Activated naive CD4-positive, alpha-beta T cell treated with anti-CD3 and anti-CD28 coated beads for 36 hours (primary cell): ENCODE measurements at regions not wholly inside any gene's neighbourhood (a gene's known extent, or its start where the extent isn't known, plus 50 kb on each side); places are given as distances from the start of the nearest gene placed in this dataset.
"Not testable (repeated sequence)": the region's sequence is repeated elsewhere in the genome, so short reads cannot be mapped to it uniquely, and the experiment has no call there.

ENCODE experiments used
- CTCF ChIA-PET: fragments of 350-600 bp; sonication (Branson Sonifier 250); formaldehyde crosslinking; loops from one replicate; lab custom pipeline; 2021; ENCODE audit warnings: antibody characterized with exemption; lab: Charles Lee
- DNase-seq: peaks from one replicate; pipeline ENCODE4 v3.0.0-alpha.2; 2020
- H3K27ac Mint-ChIP-seq: one replicate; pipeline ENCODE4 v1.8.0; 2021; ENCODE audit warnings: mild to moderate bottlenecking, mixed read lengths
- H3K27me3 Mint-ChIP-seq: one replicate; pipeline ENCODE4 v1.8.0; 2021; ENCODE audit warnings: low read depth, mixed read lengths
- H3K36me3 Mint-ChIP-seq: one replicate; pipeline ENCODE4 v1.8.0; 2021; ENCODE audit warnings: low read depth, mixed read lengths
- H3K4me1 Mint-ChIP-seq: one replicate; pipeline ENCODE4 v1.8.0; 2021; ENCODE audit warnings: low read depth, mixed read lengths
- H3K4me3 Mint-ChIP-seq: one replicate; pipeline ENCODE4 v1.8.0; 2021; ENCODE audit warnings: mild to moderate bottlenecking, moderate library complexity, mixed read lengths
- H3K9me3 Mint-ChIP-seq: one replicate; pipeline ENCODE4 v1.8.0; 2021; ENCODE audit warnings: mixed read lengths
- intact Hi-C: fragments of 100-400 bp; cut with micrococcal nuclease; formaldehyde crosslinking; loops from one replicate; pipeline ENCODE4 v1.15.1; 2023

- Mint-ChIP-seq H3K27ac (no peak overlapping the region), H3K4me1 (no peaks in the 10 kb centered on the region), H3K4me3 (no peak overlapping the region), H3K9me3 (peaks cover 13% of the 10 kb centered on the region), H3K36me3 (no peaks in the 10 kb centered on the region), H3K27me3 (no peaks in the 10 kb centered on the region)
- no peak for DNase-seq
- CTCF ChIA-PET = interaction anchor here (0.5 kb wide), 1 partner anchor 1131 kb away, joined by 3 read pairs; no protein-coding TSS in a partner anchor
- intact Hi-C loops = no loop called here
These were observed 1043.3 kb upstream of the CDH6 start for GRCh38 chr5:30150231-30150630.

GRCh38 chr5:30149526-30149925 lies 1044.0 kb upstream of the CDH6 start:
- intact Hi-C loops = no loop called here
- Mint-ChIP-seq H3K4me1 (no peaks in the 10 kb centered on the region), H3K27me3 (no peaks in the 10 kb centered on the region), H3K27ac (no peak overlapping the region), H3K36me3 (no peaks in the 10 kb centered on the region), H3K4me3 (no peak overlapping the region), H3K9me3 (peaks cover 13% of the 10 kb centered on the region)
- CTCF ChIA-PET = no interaction called here
- DNase-seq = no peak

GRCh38 chr5:30147976-30148375 lies 1045.5 kb upstream of the CDH6 start:
- intact Hi-C loops = no loop called here
- peaks cover 21% of the 10 kb centered on the region for H3K9me3 Mint-ChIP-seq
- no peaks in the 10 kb centered on the region for H3K36me3 Mint-ChIP-seq
- DNase-seq = no peak
- no peaks in the 10 kb centered on the region for H3K27me3 Mint-ChIP-seq
- H3K4me1 Mint-ChIP-seq = no peaks in the 10 kb centered on the region
- no peak overlapping the region for H3K4me3 Mint-ChIP-seq
- no peak overlapping the region for H3K27ac Mint-ChIP-seq
- CTCF ChIA-PET = no interaction called here

- intact Hi-C loops, CTCF ChIA-PET, H3K4me3 Mint-ChIP-seq, H3K4me1 Mint-ChIP-seq, H3K36me3 Mint-ChIP-seq, H3K27me3 Mint-ChIP-seq, DNase-seq, H3K27ac Mint-ChIP-seq: not testable (repeated sequence)
- H3K9me3 Mint-ChIP-seq = peaks cover 20% of the 10 kb centered on the region
These were observed 1049.4 kb upstream of the CDH6 start for GRCh38 chr5:30144059-30144458.

GRCh38 chr5:30142432-30142831 lies 1051.1 kb upstream of the CDH6 start:
- no peak overlapping the region for H3K27ac Mint-ChIP-seq
- no peaks in the 10 kb centered on the region for H3K27me3 Mint-ChIP-seq
- H3K36me3 Mint-ChIP-seq = no peaks in the 10 kb centered on the region
- H3K4me1 Mint-ChIP-seq = no peaks in the 10 kb centered on the region
- CTCF ChIA-PET = no interaction called here
- peaks cover 19% of the 10 kb centered on the region for H3K9me3 Mint-ChIP-seq
- no peak overlapping the region for H3K4me3 Mint-ChIP-seq
- DNase-seq = no peak
- intact Hi-C loops = no loop called here

GRCh38 chr5:30121043-30121442 lies 1072.4 kb upstream of the CDH6 start:
- Mint-ChIP-seq H3K36me3 (no peaks in the 10 kb centered on the region), H3K9me3 (peaks cover 9% of the 10 kb centered on the region), H3K4me1 (no peaks in the 10 kb centered on the region), H3K27me3 (no peaks in the 10 kb centered on the region), H3K27ac (no peak overlapping the region), H3K4me3 (no peak overlapping the region)
- CTCF ChIA-PET = no interaction called here
- no peak for DNase-seq
- intact Hi-C loops = no loop called here

- Mint-ChIP-seq H3K9me3 (peaks cover 8% of the 10 kb centered on the region), H3K27me3 (no peaks in the 10 kb centered on the region), H3K27ac (no peak overlapping the region), H3K4me3 (no peak overlapping the region), H3K36me3 (peaks cover 2% of the 10 kb centered on the region), H3K4me1 (no peaks in the 10 kb centered on the region)
- CTCF ChIA-PET = no interaction called here
- intact Hi-C loops = no loop called here
- DNase-seq = no peak
These were observed 1076.4 kb upstream of the CDH6 start for GRCh38 chr5:30117135-30117534.

GRCh38 chr5:30113542-30113941 lies 1079.9 kb upstream of the CDH6 start:
- Mint-ChIP-seq H3K36me3 (peaks cover 2% of the 10 kb centered on the region), H3K4me1 (no peaks in the 10 kb centered on the region), H3K27ac (no peak overlapping the region), H3K9me3 (peaks cover 7% of the 10 kb centered on the region), H3K27me3 (no peaks in the 10 kb centered on the region), H3K4me3 (no peak overlapping the region)
- intact Hi-C loops = no loop called here
- no peak for DNase-seq
- CTCF ChIA-PET = no interaction called here

- H3K27me3 Mint-ChIP-seq = no peaks in the 10 kb centered on the region
- H3K4me3 Mint-ChIP-seq = no peak overlapping the region
- intact Hi-C loops = no loop called here
- CTCF ChIA-PET = no interaction called here
- H3K36me3 Mint-ChIP-seq = peaks cover 2% of the 10 kb centered on the region
- H3K4me1 Mint-ChIP-seq = no peaks in the 10 kb centered on the region
- peaks cover 7% of the 10 kb centered on the region for H3K9me3 Mint-ChIP-seq
- DNase-seq = no peak
- no peak overlapping the region for H3K27ac Mint-ChIP-seq
These were observed 1080.6 kb upstream of the CDH6 start for GRCh38 chr5:30112867-30113266.

- no peak for DNase-seq
- Mint-ChIP-seq H3K9me3 (peaks cover 5% of the 10 kb centered on the region), H3K4me1 (no peaks in the 10 kb centered on the region), H3K27ac (no peak overlapping the region), H3K27me3 (no peaks in the 10 kb centered on the region), H3K4me3 (no peak overlapping the region), H3K36me3 (no peaks in the 10 kb centered on the region)
- intact Hi-C loops = no loop called here
- CTCF ChIA-PET = no interaction called here
These were observed 1085.4 kb upstream of the CDH6 start for GRCh38 chr5:30108051-30108450.

- Mint-ChIP-seq H3K9me3 (peaks cover 5% of the 10 kb centered on the region), H3K4me1 (no peaks in the 10 kb centered on the region), H3K27ac (no peak overlapping the region), H3K27me3 (no peaks in the 10 kb centered on the region), H3K36me3 (no peaks in the 10 kb centered on the region), H3K4me3 (no peak overlapping the region)
- CTCF ChIA-PET = no interaction called here
- no peak for DNase-seq
- intact Hi-C loops = no loop called here
These were observed 1086.9 kb upstream of the CDH6 start for GRCh38 chr5:30106596-30106995.

GRCh38 chr5:30104872-30105596 lies 1088.5 kb upstream of the CDH6 start:
- CTCF ChIA-PET = no interaction called here
- Mint-ChIP-seq H3K27ac (no peak overlapping the region), H3K27me3 (no peaks in the 10 kb centered on the region), H3K9me3 (peaks cover 5% of the 10 kb centered on the region), H3K4me3 (no peak overlapping the region), H3K36me3 (no peaks in the 10 kb centered on the region), H3K4me1 (no peaks in the 10 kb centered on the region)
- no peak for DNase-seq
- intact Hi-C loops = no loop called here

GRCh38 chr5:30103452-30104202 lies 1089.9 kb upstream of the CDH6 start:
- no peaks in the 10 kb centered on the region for H3K4me1 Mint-ChIP-seq
- no peaks in the 10 kb centered on the region for H3K27me3 Mint-ChIP-seq
- no peak overlapping the region for H3K27ac Mint-ChIP-seq
- CTCF ChIA-PET = no interaction called here
- no peaks in the 10 kb centered on the region for H3K36me3 Mint-ChIP-seq
- DNase-seq = no peak
- intact Hi-C loops = no loop called here
- no peak overlapping the region for H3K4me3 Mint-ChIP-seq
- peaks cover 6% of the 10 kb centered on the region for H3K9me3 Mint-ChIP-seq
